SK-N-SH (cell line): ENCODE measurements at regions not wholly inside any gene's neighbourhood (a gene's known extent, or its start where the extent isn't known, plus 50 kb on each side); places are given as distances from the start of the nearest gene placed in this dataset.

Source experiments
- CTCF ChIP-seq: fragments of 200-600 bp; sonication (generic); IDR thresholded peaks from 2 replicates; pipeline ENCODE4 v1.6.1; 2017; ENCODE audit warnings: antibody characterized with exemption, mild to moderate bottlenecking, moderate library complexity
- EP300 ChIP-seq, 2 experiments: IDR thresholded peaks; 2 replicates each; pipeline versions ENCODE4 v1.4.0 to v1.6.1; 2012; ENCODE audit warnings: borderline replicate concordance in 1 of 2, low read depth in 1 of 2, low read length in 1 of 2
- FOSL2 ChIP-seq: IDR thresholded peaks from 2 replicates; pipeline ENCODE4 v1.4.0; 2012; ENCODE audit warnings: low read depth, mild to moderate bottlenecking, moderate library complexity, borderline replicate concordance
- FOXM1 ChIP-seq: IDR thresholded peaks from 2 replicates; pipeline ENCODE4 v1.4.0; 2012; ENCODE audit warnings: low read depth, mild to moderate bottlenecking
- GABPA ChIP-seq: IDR thresholded peaks from 2 replicates; pipeline ENCODE4 v1.4.0; 2012; ENCODE audit warnings: low read depth, mild to moderate bottlenecking
- NRF1 ChIP-seq: IDR thresholded peaks from 2 replicates; pipeline ENCODE4 v1.6.1; 2012; ENCODE audit warnings: low read depth, mild to moderate bottlenecking, low read length
- POLR2AphosphoS5 ChIP-seq: IDR thresholded peaks from 2 replicates; pipeline ENCODE4 v1.6.1; 2012; ENCODE audit warnings: low read depth, low read length
- RCOR1 ChIP-seq: fragments of 150-350 bp; IDR thresholded peaks from 2 replicates; pipeline ENCODE4 v1.6.1; 2017; ENCODE audit warnings: antibody characterized with exemption, low read length
- RXRA ChIP-seq: IDR thresholded peaks from 2 replicates; pipeline ENCODE4 v1.4.0; 2012; ENCODE audit warnings: low read depth, mild to moderate bottlenecking, borderline replicate concordance
- SIN3A ChIP-seq: IDR thresholded peaks from 2 replicates; pipeline ENCODE4 v1.6.1; 2012; ENCODE audit warnings: low read depth, mild to moderate bottlenecking, low read length, moderate library complexity, borderline replicate concordance
- TCF12 ChIP-seq: IDR thresholded peaks from 2 replicates; pipeline ENCODE4 v1.4.0; 2012
- YY1 ChIP-seq: IDR thresholded peaks from 2 replicates; pipeline ENCODE4 v1.4.0; 2012; ENCODE audit warnings: low read depth, mild to moderate bottlenecking
- ZBTB33 ChIP-seq: IDR thresholded peaks from 2 replicates; pipeline ENCODE4 v1.4.0; 2012; ENCODE audit warnings: low read depth, borderline replicate concordance

DNA sequence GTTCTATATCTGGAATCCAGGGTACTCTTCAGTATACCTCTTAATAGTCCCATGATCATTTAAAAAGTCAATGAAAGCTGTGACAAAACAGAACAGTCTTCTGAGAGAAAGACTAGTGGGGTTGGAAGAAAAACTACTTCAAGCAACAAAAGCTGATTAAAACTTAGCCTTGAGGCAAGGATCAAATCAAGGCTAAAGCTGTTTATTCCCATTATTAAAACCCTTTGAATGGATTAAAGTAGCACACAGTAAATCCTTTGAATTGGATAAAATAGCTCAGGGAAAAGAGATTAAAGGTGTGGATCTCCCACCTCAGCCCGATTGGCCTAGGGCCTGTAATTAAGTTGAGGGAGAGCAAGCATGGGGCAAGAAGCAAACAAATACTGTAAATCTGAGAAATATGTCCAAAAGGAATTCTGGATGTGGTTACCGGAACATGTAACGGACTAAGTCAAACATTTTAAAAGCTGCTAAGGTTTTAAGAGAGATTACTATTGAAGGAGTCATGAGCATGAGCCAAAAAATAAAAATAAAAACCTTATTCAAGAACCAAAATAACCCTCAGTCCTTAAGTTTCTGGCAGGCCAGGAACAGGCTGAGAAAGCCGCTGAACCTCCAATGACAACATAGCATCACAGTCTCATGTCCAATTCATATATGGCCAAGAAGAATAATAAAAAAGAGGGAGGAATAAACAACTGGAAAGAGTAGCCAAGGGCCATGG is 257.3 kb upstream of the NEIL3 start:
- TF ChIP-seq CTCF: no peak
- no peak for TF ChIP-seq EP300 (IDR thresholded peaks at IDR 0.05; ENCODE audit: borderline replicate concordance in 1 of 2, low read depth in 1 of 2, low read length in 1 of 2)
- no peak for TF ChIP-seq RXRA
- no peak for TF ChIP-seq YY1
- no peak for TF ChIP-seq NRF1
- no peak for TF ChIP-seq FOXM1
- TF ChIP-seq SIN3A: no peak
- no peak for TF ChIP-seq ZBTB33
- no peak for TF ChIP-seq POLR2AphosphoS5
- no peak for TF ChIP-seq RCOR1
- no peak for TF ChIP-seq TCF12
- no peak for TF ChIP-seq FOSL2
- TF ChIP-seq GABPA: no peak
